Common myeloid progenitor, CD34-positive (primary cell): ENCODE measurements at regions not wholly inside any gene's neighbourhood (a gene's known extent, or its start where the extent isn't known, plus 50 kb on each side); places are given as distances from the start of the nearest gene placed in this dataset.
A peak's percentile ranks its signal among the peaks of the same experiment; 100 is the strongest.

ENCODE experiments used
- CTCF ChIA-PET: fragments of 350-600 bp; sonication (Branson Sonifier 250); formaldehyde crosslinking; loops from one replicate; lab custom pipeline; 2021; ENCODE audit warnings: antibody characterized with exemption; lab: Charles Lee
- POLR2A ChIA-PET: fragments of 350-600 bp; sonication (Branson Sonifier 250); formaldehyde crosslinking; loops from one replicate; lab custom pipeline; 2021; ENCODE audit warnings: antibody characterized with exemption; lab: Charles Lee
- DNase-seq, 3 donors: peaks; one replicate each; pipeline versions ENCODE4 v3.0.0 to v3.0.0-alpha.2; 2013
- H3K27ac ChIP-seq, 2 experiments: 1 replicate in 1 of 2; 2 replicates in 1 of 2; pipeline ENCODE4 v1.7.0; 2013; ENCODE audit warnings: inconsistent platforms in 2 of 2, low read length in 2 of 2, mild to moderate bottlenecking in 2 of 2, low read depth in 1 of 2, moderate library complexity in 1 of 2; ENCODE audit not compliant: severe bottlenecking in 2 of 2, insufficient read depth in 1 of 2, poor library complexity in 1 of 2
- H3K27me3 ChIP-seq, 5 experiments: replicated peaks in 2 of 5; 1 replicate in 3 of 5; 2 replicates in 2 of 5; pipeline versions ENCODE4 v1.6.1 to v1.7.0; 2013; ENCODE audit warnings: low read length in 4 of 5, mild to moderate bottlenecking in 2 of 5, moderate library complexity in 2 of 5, inconsistent platforms in 1 of 5; ENCODE audit not compliant: insufficient read depth in 5 of 5, control insufficient read depth in 4 of 5
- H3K36me3 ChIP-seq, 4 experiments: 1 replicate in 2 of 4; 2 replicates in 2 of 4; pipeline versions ENCODE4 v1.6.1 to v1.7.0; 2013; ENCODE audit warnings: low read length in 3 of 4, control low read depth in 1 of 4, mild to moderate bottlenecking in 1 of 4; ENCODE audit not compliant: control insufficient read depth in 4 of 4, insufficient read depth in 4 of 4
- H3K4me1 ChIP-seq, 4 experiments: 1 replicate in 3 of 4; 2 replicates in 1 of 4; pipeline versions ENCODE4 v1.6.1 to v1.7.1; 2013; ENCODE audit warnings: low read length in 3 of 4, mild to moderate bottlenecking in 3 of 4, control low read depth in 1 of 4, inconsistent platforms in 1 of 4, moderate library complexity in 1 of 4; ENCODE audit not compliant: control insufficient read depth in 4 of 4, insufficient read depth in 4 of 4; ENCODE audit errors: control extremely low read depth in 1 of 4
- H3K4me3 ChIP-seq, 7 experiments: 1 replicate in 4 of 7; 2 replicates in 3 of 7; pipeline versions ENCODE4 v1.5.1 to v1.7.0; 2013; ENCODE audit warnings: mild to moderate bottlenecking in 7 of 7, low read length in 6 of 7, moderate library complexity in 6 of 7, inconsistent platforms in 2 of 7, low read depth in 2 of 7, control low read depth in 1 of 7; ENCODE audit not compliant: insufficient read depth in 4 of 7, control insufficient read depth in 1 of 7; ENCODE audit errors: extremely low read depth in 1 of 7
- H3K9me3 ChIP-seq, 5 experiments: 1 replicate in 4 of 5; 2 replicates in 1 of 5; pipeline versions ENCODE4 v1.6.1 to v1.7.1; 2013; ENCODE audit warnings: low read length in 4 of 5, mild to moderate bottlenecking in 2 of 5, inconsistent platforms in 1 of 5, low read depth in 1 of 5, moderate library complexity in 1 of 5; ENCODE audit not compliant: control insufficient read depth in 4 of 5, insufficient read depth in 2 of 5; ENCODE audit errors: control extremely low read depth in 1 of 5
- WGBS: methylation state at CpG from one replicate; pipeline ENCODE4 v1.1.5; 2013; ENCODE audit not compliant: insufficient coverage; 5-methylcytosine and 5-hydroxymethylcytosine counted together

DNA sequence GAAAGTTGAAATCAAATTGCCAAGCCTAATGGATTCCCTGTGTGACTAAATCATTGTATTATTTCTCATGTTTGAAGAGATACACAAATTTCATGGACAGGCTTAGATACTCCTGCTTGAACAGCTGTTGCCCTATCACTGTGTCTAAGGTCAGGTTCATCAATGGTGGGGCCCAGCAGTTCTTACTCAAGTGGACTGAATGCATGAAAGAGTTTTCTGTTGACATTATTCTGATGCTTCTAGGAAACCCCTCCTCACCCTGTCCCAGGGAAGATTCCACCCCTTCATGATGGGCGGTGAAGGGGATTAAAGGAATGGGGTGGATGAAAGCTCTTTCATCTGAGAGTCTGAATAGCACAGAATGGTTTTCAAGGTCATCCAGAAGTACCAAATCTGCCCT is 148.8 kb downstream of the INO80D start:
- H3K4me1 ChIP-seq, result no peaks in the 10 kb centered on the region
- H3K9me3 ChIP-seq, result no peaks in the 10 kb centered on the region
- no peak overlapping the region for H3K4me3 ChIP-seq
- DNase-seq, result no peak
- ChIA-PET CTCF (interaction anchor here (0.6 to 2.1 kb wide), 2 partner anchors 11 to 245 kb away, joined by 3 to 10 read pairs; no protein-coding TSS in a partner anchor), POLR2A (no interaction called here)
- no peaks in the 10 kb centered on the region for H3K27me3 ChIP-seq
- no peaks in the 10 kb centered on the region for H3K36me3 ChIP-seq
- WGBS, result no CpG with 5 or more reads among the region's 1 CpG
- H3K27ac ChIP-seq, result no peak overlapping the region

DNA sequence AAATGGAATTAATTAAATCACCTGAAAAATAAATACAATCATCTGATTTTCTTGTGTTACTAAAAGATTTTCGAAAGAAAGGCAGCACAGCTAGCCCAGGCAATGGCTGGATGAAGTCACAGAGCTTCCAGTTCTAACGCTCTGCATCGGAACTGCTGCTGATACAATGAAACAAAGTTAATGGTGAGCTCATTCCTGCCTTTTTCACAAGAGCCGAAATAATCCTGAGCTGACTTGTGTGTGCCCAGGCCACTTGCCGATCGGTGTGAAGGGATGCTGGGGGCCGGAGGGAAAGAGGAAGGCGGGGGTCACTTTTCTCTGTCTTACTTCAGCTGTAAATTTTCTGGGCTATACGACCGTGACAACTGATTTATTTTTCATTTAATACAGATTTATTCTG is 149.5 kb downstream of the INO80D start:
- Histone ChIP-seq H3K4me3 (no peak overlapping the region), H3K27ac (no peak overlapping the region), H3K36me3 (no peaks in the 10 kb centered on the region), H3K9me3 (no peaks in the 10 kb centered on the region), H3K4me1 (no peaks in the 10 kb centered on the region), H3K27me3 (no peaks in the 10 kb centered on the region)
- POLR2A ChIA-PET, result no interaction called here
- DNase-seq, result no peak
- CTCF ChIA-PET, result interaction anchor here (0.6 to 2.1 kb wide), 5 partner anchors 9 to 1216 kb away, joined by 3 to 10 read pairs (median 3); no protein-coding TSS in a partner anchor
- 98% methylated on average over 6 of the region's 10 CpGs for WGBS

DNA sequence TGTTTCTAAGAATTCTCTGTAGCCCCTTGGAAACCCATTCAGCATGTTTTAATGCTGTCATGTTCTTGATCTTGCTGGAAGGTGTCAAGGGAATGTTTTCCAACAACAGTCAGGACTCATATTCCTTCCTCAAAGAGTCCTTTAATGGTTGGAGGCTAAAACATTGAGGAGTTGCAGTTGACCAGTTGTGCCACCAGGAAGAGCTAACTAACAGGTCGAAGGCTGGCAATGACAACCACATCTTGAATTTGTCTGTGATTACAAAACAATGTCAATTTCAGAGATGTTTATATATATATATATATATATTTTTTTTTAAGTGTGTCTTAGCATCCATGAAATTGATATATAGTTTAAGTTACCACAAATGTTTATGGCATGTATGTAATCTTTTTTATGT is 151.5 kb downstream of the INO80D start:
- ChIA-PET CTCF (interaction anchor here (1.4 to 1.8 kb wide), 2 partner anchors 11 to 14 kb away, joined by 3 to 5 read pairs; no protein-coding TSS in a partner anchor), POLR2A (no interaction called here)
- Histone ChIP-seq H3K4me1 (no peaks in the 10 kb centered on the region), H3K27ac (no peak overlapping the region), H3K36me3 (no peaks in the 10 kb centered on the region), H3K27me3 (peaks cover 0 to 5% (median 0%) of the 10 kb centered on the region in 5 experiments), H3K9me3 (no peaks in the 10 kb centered on the region), H3K4me3 (no peak overlapping the region)
- no CpG with 5 or more reads among the region's 1 CpG for WGBS
- peak in 1 of 3 donors; percentile 3 for DNase-seq

DNA sequence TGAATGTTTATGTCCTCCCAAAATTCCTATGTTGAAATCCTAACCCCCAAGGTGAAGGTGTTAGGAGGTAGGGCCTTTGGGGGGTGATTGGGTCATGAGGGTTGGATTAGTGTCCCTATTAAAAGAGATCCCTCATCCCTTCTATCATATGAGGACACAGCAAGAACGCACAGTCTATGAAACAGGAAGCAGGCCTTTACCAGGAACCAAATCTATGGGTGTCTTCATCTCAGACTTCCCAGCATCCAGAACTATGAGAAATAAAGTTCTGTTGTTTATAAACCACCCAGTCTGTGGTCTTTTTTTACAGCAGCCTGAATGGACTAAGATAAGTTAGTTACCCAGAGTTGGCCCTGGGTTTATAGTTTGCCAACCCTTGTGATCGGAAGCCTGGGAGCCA is 153.1 kb downstream of the INO80D start:
- Histone ChIP-seq H3K9me3 (no peaks in the 10 kb centered on the region), H3K27ac (no peak overlapping the region), H3K4me1 (no peaks in the 10 kb centered on the region), H3K4me3 (no peak overlapping the region), H3K36me3 (no peaks in the 10 kb centered on the region), H3K27me3 (peaks cover 0 to 5% (median 0%) of the 10 kb centered on the region in 5 experiments)
- CTCF ChIA-PET, result no interaction called here
- POLR2A ChIA-PET, result no interaction called here
- DNase-seq, result no peak
- WGBS, result 100% methylated on average over 1 of the region's 2 CpGs

DNA sequence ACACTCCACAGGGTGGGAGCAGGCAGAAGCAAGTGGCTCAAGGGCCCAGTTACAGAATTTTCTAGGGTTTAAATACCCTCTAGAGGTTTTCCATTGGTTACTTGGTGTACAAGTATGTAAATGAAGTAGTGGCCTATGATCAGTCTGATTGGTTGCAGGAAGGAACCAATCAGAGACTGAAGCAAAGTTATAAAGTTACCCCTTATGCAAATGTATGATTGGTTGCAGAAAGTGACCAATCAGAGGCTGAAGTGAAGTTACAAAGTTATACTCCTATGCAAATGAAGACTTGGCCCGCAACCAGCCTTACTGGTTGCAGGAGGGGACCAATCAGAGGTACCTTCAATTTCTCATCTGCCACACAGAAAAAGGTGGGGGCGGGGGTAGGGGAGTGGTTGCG is 154.6 kb downstream of the INO80D start:
- POLR2A ChIA-PET, result no interaction called here
- 100% methylated on average over 1 of the region's 3 CpGs for WGBS
- H3K27me3 ChIP-seq, result peaks cover 3 to 17% (median 8%) of the 10 kb centered on the region in 5 experiments
- DNase-seq, result no peak
- CTCF ChIA-PET, result interaction anchor here (1.2 kb wide), 1 partner anchor 55 kb away, joined by 3 read pairs; no protein-coding TSS in a partner anchor
- H3K4me1 ChIP-seq, result no peaks in the 10 kb centered on the region
- H3K4me3 ChIP-seq, result no peak overlapping the region
- no peak overlapping the region for H3K27ac ChIP-seq
- H3K9me3 ChIP-seq, result no peaks in the 10 kb centered on the region
- no peaks in the 10 kb centered on the region for H3K36me3 ChIP-seq

DNA sequence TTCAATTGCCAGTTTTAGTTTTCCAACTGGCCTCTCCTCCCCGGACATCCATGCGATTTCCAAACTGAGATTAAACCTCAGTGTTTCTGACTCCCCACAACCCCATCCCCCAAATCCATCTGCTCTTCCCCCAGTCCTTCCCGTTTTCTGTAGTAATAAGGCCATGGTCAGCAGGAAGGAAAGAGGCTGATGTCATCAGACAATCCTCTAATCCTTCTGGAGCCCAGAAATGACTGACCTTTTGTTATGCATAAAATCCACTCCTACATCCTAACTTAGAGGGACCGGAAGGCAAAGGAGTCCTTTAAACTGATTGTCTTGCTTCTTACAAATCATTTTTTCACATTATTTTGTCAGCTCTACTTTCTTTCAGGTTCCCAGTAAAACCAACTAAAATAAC is 155.8 kb downstream of the INO80D start:
- WGBS, result 100% methylated on average over 1 of the region's 4 CpGs
- peaks cover 5 to 29% (median 16%) of the 10 kb centered on the region in 5 experiments for H3K27me3 ChIP-seq
- CTCF ChIA-PET, result interaction anchor here (0.7 to 1.3 kb wide), 6 partner anchors 9 to 224 kb away, joined by 3 to 5 read pairs (median 3); no protein-coding TSS in a partner anchor
- H3K4me1 ChIP-seq, result peaks cover 0 to 8% (median 6%) of the 10 kb centered on the region in 4 experiments
- no peak overlapping the region for H3K27ac ChIP-seq
- no peaks in the 10 kb centered on the region for H3K9me3 ChIP-seq
- H3K4me3 ChIP-seq, result no peak overlapping the region
- no peaks in the 10 kb centered on the region for H3K36me3 ChIP-seq
- DNase-seq, result no peak
- POLR2A ChIA-PET, result no interaction called here

DNA sequence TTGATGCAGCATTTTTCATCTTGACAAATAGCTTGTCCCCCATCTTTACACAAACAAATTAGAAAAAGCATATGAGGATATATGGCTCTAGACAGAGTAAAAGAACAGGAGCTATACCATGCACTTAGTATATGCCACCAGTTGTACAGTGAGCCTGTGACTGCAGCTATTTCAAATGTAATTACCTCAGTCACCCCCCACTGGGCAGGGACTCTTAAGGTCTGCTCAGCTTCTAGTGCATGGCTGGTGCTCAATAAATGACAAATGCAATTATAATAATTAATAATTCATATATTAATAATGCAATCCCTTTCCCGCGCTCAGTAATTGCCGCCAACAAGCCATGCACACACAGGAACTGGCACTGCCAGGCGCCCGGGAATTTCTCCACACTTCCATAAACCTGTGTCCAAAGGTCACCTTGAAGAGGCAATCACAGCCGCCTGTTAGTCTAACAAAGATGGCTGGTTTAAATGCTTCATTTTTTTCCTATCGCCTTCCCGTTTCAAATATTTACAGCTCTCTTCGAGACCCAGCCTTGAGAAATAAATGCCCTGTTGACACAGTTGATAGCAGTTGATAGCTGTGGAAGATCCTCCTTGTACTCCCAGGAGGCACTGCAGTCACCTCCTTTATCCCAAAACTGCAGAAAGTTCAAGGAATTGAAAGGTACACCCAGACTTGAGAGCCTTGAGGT is 156.6 kb downstream of the INO80D start:
- 98% methylated on average over 6 of the region's 9 CpGs for WGBS
- no peak for DNase-seq
- no peak overlapping the region for H3K27ac ChIP-seq
- ChIA-PET POLR2A (no interaction called here), CTCF (interaction anchor here (1.3 kb wide), 1 partner anchor 12 kb away, joined by 3 read pairs; no protein-coding TSS in a partner anchor)
- peaks cover 5 to 33% (median 20%) of the 10 kb centered on the region in 5 experiments for H3K27me3 ChIP-seq
- peaks cover 0 to 8% (median 6%) of the 10 kb centered on the region in 4 experiments for H3K4me1 ChIP-seq
- no peak overlapping the region for H3K4me3 ChIP-seq
- no peaks in the 10 kb centered on the region for H3K36me3 ChIP-seq
- no peaks in the 10 kb centered on the region for H3K9me3 ChIP-seq
